ENCODE measurements at regions not wholly inside any gene's neighbourhood (a gene's known extent, or its start where the extent isn't known, plus 50 kb on each side); places are given as distances from the start of the nearest gene placed in this dataset.

- no peak for TF ChIP-seq CTCF (IDR thresholded peaks at IDR 0.05)
- no peak for TF ChIP-seq POLR2AphosphoS5 (IDR thresholded peaks at IDR 0.05; ENCODE audit: low read depth, low read length)
- TF ChIP-seq, protein P1, sequence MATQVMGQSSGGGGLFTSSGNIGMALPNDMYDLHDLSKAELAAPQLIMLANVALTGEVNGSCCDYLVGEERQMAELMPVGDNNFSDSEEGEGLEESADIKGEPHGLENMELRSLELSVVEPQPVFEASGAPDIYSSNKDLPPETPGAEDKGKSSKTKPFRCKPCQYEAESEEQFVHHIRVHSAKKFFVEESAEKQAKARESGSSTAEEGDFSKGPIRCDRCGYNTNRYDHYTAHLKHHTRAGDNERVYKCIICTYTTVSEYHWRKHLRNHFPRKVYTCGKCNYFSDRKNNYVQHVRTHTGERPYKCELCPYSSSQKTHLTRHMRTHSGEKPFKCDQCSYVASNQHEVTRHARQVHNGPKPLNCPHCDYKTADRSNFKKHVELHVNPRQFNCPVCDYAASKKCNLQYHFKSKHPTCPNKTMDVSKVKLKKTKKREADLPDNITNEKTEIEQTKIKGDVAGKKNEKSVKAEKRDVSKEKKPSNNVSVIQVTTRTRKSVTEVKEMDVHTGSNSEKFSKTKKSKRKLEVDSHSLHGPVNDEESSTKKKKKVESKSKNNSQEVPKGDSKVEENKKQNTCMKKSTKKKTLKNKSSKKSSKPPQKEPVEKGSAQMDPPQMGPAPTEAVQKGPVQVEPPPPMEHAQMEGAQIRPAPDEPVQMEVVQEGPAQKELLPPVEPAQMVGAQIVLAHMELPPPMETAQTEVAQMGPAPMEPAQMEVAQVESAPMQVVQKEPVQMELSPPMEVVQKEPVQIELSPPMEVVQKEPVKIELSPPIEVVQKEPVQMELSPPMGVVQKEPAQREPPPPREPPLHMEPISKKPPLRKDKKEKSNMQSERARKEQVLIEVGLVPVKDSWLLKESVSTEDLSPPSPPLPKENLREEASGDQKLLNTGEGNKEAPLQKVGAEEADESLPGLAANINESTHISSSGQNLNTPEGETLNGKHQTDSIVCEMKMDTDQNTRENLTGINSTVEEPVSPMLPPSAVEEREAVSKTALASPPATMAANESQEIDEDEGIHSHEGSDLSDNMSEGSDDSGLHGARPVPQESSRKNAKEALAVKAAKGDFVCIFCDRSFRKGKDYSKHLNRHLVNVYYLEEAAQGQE (IDR thresholded peaks at IDR 0.05; ENCODE audit: insufficient read depth in 1 of 2, low read depth in 2 of 2, low read length in 1 of 2): no peak
Measured at GRCh38 chr5:87778876-87779275, 366.1 kb upstream of the CCNH start.

All from Panc1 (cell line).